GM21717 (cell line): ENCODE measurements at regions not wholly inside any gene's neighbourhood (a gene's known extent, or its start where the extent isn't known, plus 50 kb on each side); places are given as distances from the start of the nearest gene placed in this dataset.
"Not testable (repeated sequence)": the region's sequence is repeated elsewhere in the genome, so short reads cannot be mapped to it uniquely, and the experiment has no call there.

Source experiments
- ATAC-seq: cut with Tn5 transposase; IDR thresholded peaks from one replicate; pipeline ENCODE4 v1.9.1; 2021; ENCODE audit warnings: mild to moderate bottlenecking, moderate library complexity; ENCODE audit not compliant: unreplicated experiment

GRCh38 chr13:109287553-109287952 lies 498.8 kb downstream of the IRS2 start:
- ATAC-seq: no peak

DNA sequence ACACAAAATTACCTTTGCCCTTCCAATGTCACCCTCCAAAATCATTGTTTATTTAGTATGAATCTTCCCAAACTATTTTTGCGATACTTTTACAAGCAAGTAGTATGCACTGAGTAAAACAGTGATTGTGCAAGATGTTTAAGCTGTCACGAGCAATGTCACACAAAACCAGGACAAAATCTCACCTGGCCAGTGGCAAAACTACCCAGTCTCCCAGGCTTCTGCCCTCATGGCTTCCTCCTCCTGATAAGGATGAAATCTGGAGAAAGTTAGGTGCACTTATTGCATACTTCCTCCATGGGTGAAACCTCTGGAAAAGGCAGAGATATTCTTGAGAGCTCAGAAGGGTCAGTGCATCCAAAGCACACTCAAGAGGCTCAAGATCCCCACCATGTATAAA lies 500.8 kb downstream of the IRS2 start:
- ATAC-seq: no peak

- no peak for ATAC-seq
Measured at GRCh38 chr13:109281903-109282635, 504.3 kb downstream of the IRS2 start.

GRCh38 chr13:109281017-109281902 lies 505.1 kb downstream of the IRS2 start:
- no peak for ATAC-seq

GRCh38 chr13:109276261-109276660 lies 510.1 kb downstream of the IRS2 start:
- ATAC-seq: no peak

GRCh38 chr13:109275852-109276251 lies 510.5 kb downstream of the IRS2 start:
- ATAC-seq: no peak

DNA sequence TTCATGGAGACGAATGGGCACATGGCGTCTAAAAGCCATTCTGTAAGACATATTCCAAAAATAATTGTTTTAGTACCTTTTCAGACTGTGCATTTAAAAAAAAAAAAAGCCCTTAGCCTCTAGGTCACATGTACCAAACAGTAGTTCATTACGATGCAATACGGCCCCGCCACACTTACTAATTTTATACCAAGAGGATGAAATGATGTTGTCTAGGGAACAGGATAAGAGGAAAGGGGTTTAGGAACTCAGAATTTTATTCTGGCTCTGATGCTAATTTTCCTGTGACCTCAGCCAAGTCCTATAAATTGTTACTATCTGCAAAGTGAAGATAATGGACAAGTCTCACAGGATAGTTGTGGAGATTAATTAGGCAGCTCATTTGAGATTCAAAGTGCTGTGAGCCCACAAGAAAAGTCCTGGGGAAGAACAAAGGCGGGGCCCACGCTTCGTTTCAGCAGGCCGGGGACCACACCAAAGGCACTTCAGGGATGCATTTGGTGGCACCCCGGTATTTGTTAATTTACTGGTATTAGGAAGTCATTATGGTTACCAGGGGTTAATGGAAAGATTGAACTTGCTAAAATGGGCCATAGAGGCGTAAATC lies 511.1 kb downstream of the IRS2 start:
- no peak for ATAC-seq

- no peak for ATAC-seq
Measured at GRCh38 chr13:109274188-109274821, 512.1 kb downstream of the IRS2 start.

- ATAC-seq: no peak
Measured at GRCh38 chr13:109273326-109273751, 513.0 kb downstream of the IRS2 start.

DNA sequence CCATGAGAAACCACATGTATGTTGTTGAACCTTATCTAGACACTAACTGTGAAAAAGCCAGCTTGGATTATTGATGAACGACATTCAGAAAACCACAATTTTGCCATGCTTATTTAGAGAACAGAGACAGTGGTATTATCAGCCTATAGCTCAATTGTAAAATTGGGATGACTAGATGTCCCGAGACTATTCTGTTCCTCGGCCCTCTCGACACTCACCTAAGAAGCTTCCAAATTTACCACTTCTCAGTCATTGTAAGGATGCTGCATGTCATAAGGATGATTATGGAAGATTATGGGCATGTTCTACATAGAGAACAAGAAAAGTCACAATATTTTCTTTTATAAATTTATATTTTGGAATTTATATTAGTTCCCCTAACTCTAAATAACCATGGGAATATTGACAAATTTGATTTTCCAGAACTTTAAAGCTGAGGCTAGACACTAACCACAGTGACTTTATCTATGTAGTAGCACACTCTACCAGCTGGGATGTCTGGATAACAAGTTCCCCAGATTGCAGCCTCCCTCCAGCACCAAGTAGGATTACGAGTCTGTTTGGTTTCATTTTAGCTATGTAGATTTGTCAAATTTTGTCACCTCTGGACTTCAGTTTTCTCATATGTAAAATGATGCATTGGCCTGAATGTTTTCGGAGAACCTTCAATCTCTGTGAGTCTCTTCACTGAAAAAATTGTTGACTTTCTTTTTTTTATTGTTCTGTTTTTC lies 513.6 kb downstream of the IRS2 start:
- no peak for ATAC-seq

DNA sequence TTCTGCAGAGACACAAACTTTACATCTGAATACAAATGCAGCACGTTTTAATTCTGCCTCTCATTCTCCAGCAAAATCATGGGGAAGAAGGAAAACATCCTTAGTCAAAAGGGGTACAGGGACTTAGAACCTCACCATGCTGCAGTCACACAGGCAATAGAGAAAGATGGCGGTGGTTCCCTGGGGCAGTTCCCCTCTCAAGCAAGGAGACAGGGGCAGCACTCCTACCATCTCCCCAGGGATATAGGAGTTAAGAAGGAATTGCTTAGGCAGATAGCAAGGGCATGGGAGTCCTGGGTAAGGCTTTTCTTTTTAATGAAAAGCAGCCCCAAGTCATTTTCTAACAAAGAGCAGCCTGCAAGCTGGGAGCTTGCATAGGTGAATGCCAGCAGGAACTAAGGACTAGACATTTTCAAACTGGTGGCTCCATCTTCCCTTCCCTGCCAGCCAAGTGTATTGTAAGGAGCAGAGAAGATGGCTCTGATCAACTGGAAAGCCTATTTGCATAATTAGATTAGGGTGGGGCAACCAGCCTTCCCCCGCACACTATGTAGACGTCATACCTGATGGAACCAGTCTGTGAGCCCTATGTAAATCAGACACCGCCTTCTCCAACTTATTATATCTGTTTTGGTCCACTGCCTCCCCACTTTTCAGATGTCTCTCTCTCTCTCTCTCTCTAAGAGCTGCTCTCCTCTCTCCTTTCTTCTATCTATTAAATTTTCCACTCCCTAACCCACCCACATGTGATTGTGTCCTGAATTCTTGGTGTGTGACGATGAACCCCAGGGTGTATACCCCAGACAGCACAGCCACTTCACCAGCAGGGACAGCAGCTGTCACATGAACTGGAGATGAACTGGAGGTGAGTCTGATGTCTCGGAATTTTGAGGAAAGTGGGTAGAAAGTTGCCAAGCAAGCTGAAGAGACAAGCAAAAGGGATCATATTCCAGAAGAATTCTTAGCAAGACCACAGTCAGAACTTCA lies 514.5 kb downstream of the IRS2 start:
- no peak for ATAC-seq

GRCh38 chr13:109271061-109271460 lies 515.3 kb downstream of the IRS2 start:
- ATAC-seq: no peak

DNA sequence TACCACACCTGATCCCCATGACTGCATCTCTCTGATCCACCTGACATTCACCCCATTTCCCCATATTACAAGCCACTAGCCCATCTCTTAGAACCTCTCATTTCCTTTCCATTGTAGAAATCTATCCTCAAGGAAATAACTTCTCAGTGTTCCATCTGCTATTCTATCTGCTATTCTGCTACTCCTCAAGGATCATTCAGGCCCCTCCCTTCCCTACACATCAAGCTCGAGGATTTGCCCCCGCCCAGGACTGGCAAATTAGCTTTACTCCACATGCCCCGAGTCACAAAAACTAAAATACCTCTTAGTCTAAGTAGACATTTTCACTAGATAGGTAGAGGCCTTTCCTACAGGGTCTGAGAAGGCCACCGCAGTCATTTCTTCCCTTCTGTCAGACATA lies 517.0 kb downstream of the IRS2 start:
- ATAC-seq: not testable (repeated sequence)

DNA sequence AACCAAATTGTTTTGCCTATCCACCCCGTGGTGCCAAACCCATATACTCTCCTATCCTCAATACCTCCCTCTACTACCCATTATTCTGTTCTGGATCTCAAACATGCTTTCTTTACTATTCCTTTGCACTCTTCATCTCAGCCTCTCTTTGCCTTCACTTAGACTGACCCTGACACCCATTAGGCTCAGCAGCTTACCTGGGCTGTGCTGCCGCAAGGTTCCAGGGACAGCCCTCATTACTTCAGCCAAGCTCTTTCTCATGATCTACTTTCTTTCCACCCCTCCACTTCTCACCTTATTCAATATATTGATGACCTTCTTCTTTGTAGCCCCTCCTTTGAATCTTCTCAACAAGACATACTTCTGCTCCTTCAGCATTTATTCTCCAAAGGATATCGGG lies 517.9 kb downstream of the IRS2 start:
- ATAC-seq: not testable (repeated sequence)

DNA sequence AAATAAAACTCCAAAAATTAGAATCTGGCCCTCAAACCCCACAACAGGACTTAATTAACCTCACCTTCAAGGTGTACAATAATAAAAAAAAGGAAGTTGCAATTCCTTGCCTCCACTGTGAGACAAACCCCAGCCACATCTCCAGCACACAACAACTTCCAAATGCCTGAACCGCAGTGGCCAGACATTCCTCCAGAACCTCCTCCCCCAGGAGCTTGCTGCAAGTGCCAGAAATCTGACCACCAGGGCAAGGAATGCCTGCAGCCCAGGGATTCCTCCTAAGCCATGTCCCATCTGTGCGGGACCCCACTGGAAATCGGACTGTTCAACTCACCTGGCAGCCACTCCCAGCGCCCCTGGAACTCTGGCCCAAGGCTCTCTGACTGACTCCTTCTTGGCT lies 519.0 kb downstream of the IRS2 start:
- ATAC-seq: not testable (repeated sequence)

DNA sequence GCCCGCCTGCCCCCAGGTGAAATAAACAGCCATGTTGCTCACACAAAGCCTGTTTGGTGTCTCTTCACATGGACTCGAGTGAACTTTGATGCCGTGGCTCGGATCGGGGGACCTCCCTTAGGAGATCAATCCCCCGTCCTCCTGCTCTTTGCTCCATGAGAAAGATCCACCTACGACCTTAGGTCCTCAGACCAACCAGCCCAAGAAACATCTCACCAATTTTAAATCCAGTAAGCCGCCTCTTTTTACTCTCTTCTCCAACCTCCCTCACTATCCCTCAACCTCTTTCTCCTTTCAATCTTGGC lies 521.0 kb downstream of the IRS2 start:
- not testable (repeated sequence) for ATAC-seq

DNA sequence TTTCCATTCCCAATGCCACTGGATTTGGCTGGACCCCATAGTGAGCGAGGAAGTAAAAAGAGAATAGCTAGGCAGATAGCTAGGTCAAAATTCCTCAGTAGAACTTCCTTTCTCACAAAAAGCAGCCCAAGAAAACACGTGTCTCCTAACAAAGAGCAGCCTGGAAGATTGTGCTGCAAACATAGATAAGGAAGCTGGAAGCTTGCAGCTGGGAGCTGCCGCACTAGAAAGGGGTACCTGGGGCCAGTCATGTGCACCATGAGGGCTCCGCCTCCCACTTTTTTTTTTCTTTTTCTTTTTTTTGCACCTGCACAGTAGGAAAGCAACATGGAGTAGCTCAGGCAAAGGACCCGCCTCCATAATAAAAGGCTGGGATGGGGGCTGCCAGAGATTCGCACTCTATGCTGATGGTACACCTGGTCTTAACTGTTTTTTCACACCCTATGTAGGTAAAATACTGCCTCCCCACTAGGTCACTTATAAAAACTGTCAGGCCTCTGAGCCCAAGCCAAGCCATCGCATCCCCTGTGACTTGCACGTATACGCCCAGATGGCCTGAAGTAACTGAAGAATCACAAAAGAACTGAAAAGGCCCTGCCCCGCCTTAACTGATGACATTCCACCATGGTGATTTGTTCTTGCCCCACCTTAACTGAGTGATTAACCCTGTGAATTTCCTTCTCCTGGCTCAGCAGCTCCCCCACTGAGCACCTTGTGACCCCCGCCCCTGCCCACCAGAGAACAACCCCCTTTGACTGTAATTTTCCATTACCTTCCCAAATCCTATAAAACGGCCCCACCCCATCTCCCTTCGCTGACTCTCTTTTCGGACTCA lies 521.6 kb downstream of the IRS2 start:
- ATAC-seq: not testable (repeated sequence)

DNA sequence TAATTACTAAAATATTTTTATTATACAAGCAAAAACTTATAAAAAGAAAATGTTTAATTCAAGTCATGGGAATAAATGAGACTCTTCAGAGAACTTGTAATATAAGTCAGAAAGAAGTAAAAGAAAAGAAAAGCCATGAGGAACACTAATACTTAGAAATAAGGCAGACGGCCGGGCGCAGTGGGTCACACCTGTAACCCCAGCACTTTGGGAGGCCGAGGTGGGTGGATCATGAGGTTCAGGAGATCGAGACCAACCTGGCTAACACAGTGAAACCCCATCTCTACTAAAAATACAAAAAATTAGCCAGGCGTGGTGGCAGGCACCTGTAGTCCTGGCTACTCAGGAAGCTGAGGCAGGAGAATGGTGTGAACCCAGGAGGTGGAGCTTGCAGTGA lies 528.6 kb downstream of the IRS2 start:
- not testable (repeated sequence) for ATAC-seq
